Stimulated activated CD4-positive, alpha-beta T cell treated with anti-CD3 and anti-CD28 coated beads, Interleukin-15, amount 100 ng/mL, for 1 hour (primary cell): ENCODE measurements at regions not wholly inside any gene's neighbourhood (a gene's known extent, or its start where the extent isn't known, plus 50 kb on each side); places are given as distances from the start of the nearest gene placed in this dataset.

Experiments used
- DNase-seq, 2 donors: peaks; one replicate each; pipeline ENCODE4 v3.0.0-alpha.2; 2020; ENCODE audit warnings: low read depth in 1 of 2, low spot score in 1 of 2

- no peak for DNase-seq
Observed at GRCh38 chr12:92199819-92200576, 54.4 kb upstream of the BTG1 start.

DNA sequence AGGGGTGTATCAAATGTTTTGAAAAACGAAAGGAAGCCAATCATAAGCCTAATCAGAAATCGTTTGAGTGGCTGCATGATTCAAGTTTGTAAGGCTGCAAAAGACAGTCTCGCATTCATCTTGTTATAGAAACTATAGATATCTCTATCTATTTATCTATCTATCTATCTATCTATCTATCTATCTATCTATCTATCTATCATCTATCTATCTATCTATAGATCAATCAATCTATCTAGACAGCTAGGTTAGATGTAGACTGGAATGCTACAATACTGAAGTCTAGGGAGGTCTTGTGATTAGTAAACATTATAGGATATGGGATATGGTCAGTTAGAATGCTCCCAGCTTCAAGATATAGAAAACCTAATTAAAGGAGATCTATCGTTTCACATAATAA is 52.2 kb upstream of the BTG1 start:
- no peak for DNase-seq

DNA sequence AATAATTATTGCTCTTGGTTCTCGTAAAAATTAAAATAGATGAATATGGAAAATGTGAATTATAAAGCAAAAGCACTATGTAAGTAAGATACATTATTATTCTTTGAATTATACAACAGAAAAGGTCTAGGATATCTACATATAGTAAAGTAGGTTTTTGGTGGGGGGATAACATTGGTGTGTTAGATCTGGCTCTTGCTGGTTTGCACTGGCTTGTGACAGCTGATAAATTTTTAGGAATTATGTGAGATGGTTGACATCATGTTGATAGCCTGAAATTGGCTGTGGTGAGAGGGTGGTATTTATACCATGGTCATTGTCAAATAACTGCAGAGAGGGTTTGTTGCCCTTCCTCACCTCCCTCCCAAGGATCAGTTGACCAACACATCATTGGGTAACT is 50.7 kb upstream of the BTG1 start:
- DNase-seq, result no peak
